Loucy (cell line): ENCODE measurements at regions not wholly inside any gene's neighbourhood (a gene's known extent, or its start where the extent isn't known, plus 50 kb on each side); places are given as distances from the start of the nearest gene placed in this dataset.

Experiments
- H2AFZ ChIP-seq: fragments of 200-600 bp; sonication (generic); 2 replicates; pipeline ENCODE4 v1.6.0; 2016; ENCODE audit warnings: antibody characterized with exemption, mild to moderate bottlenecking, low read length, moderate library complexity
- H3F3A ChIP-seq: fragments of 200-600 bp; 2 replicates; pipeline ENCODE4 v1.6.0; 2016; ENCODE audit warnings: antibody characterized with exemption, low read depth, mild to moderate bottlenecking
- H3K27me3 ChIP-seq: fragments of 200-600 bp; sonication (generic); 2 replicates; pipeline ENCODE4 v1.6.1; 2014; ENCODE audit warnings: low read length, mild to moderate bottlenecking; ENCODE audit not compliant: insufficient read depth, poor library complexity, severe bottlenecking
- H3K36me3 ChIP-seq: fragments of 200-600 bp; sonication (generic); 2 replicates; pipeline ENCODE4 v1.6.1; 2016; ENCODE audit warnings: low read length; ENCODE audit not compliant: insufficient read depth
- H3K4me1 ChIP-seq: fragments of 200-600 bp; sonication (generic); 2 replicates; pipeline ENCODE4 v1.5.1; 2014; ENCODE audit warnings: low read length, mild to moderate bottlenecking; ENCODE audit not compliant: insufficient read depth, poor library complexity, severe bottlenecking
- H3K4me2 ChIP-seq: fragments of 200-600 bp; sonication (generic); 2 replicates; pipeline ENCODE4 v1.6.0; 2014; ENCODE audit warnings: antibody characterized with exemption, low read length, low read depth, mild to moderate bottlenecking; ENCODE audit not compliant: poor library complexity, severe bottlenecking
- H3K4me3 ChIP-seq: fragments of 200-600 bp; sonication (generic); 2 replicates; pipeline ENCODE4 v1.5.1; 2014; ENCODE audit warnings: low read length, mild to moderate bottlenecking, mixed read lengths; ENCODE audit not compliant: poor library complexity, severe bottlenecking
- H3K79me2 ChIP-seq: fragments of 200-600 bp; sonication (generic); 2 replicates; pipeline ENCODE4 v1.6.1; 2014; ENCODE audit warnings: low read length; ENCODE audit not compliant: insufficient read depth
- H3K9ac ChIP-seq: fragments of 200-600 bp; sonication (generic); 2 replicates; pipeline ENCODE4 v1.6.0; 2014; ENCODE audit warnings: mild to moderate bottlenecking, low read depth, low read length, moderate library complexity; ENCODE audit not compliant: poor library complexity, severe bottlenecking
- H3K9me2 ChIP-seq: fragments of 200-600 bp; sonication (generic); replicated peaks from 2 replicates; pipeline ENCODE4 v1.6.1; 2016; ENCODE audit warnings: low read depth, low read length, mixed read lengths
- H3K9me3 ChIP-seq: fragments of 200-600 bp; sonication (generic); 2 replicates; pipeline ENCODE4 v1.6.1; 2014; ENCODE audit warnings: mild to moderate bottlenecking, antibody characterized with exemption, low read length, low read depth; ENCODE audit not compliant: insufficient read depth
- H4K20me1 ChIP-seq: fragments of 200-600 bp; sonication (generic); 2 replicates; pipeline ENCODE4 v1.6.0; 2014; ENCODE audit warnings: antibody characterized with exemption, low read length, mild to moderate bottlenecking; ENCODE audit not compliant: insufficient read depth, poor library complexity, severe bottlenecking
- EZH2phosphoT487 ChIP-seq: fragments of 200-600 bp; IDR thresholded peaks from 2 replicates; pipeline ENCODE4 v1.6.1; 2018; ENCODE audit warnings: antibody characterized with exemption, mild to moderate bottlenecking, moderate library complexity, borderline replicate concordance
- TF ChIP-seq, protein P1 (sequence below): fragments of 200-600 bp; sonication (generic); conservative IDR thresholded peaks from 2 replicates; pipeline ENCODE4 v1.5.1; 2014; ENCODE audit warnings: mild to moderate bottlenecking, antibody characterized with exemption, low read length

- no peaks in the 10 kb centered on the region for H4K20me1 ChIP-seq
- H3K9ac ChIP-seq = no peak overlapping the region
- H3F3A ChIP-seq = no peaks in the 10 kb centered on the region
- no peak overlapping the region for H3K4me2 ChIP-seq
- no peak overlapping the region for H3K4me3 ChIP-seq
- H3K9me3 ChIP-seq = no peaks in the 10 kb centered on the region
- H3K79me2 ChIP-seq = no peaks in the 10 kb centered on the region
- no peaks in the 10 kb centered on the region for H3K4me1 ChIP-seq
- TF ChIP-seq, protein P1, sequence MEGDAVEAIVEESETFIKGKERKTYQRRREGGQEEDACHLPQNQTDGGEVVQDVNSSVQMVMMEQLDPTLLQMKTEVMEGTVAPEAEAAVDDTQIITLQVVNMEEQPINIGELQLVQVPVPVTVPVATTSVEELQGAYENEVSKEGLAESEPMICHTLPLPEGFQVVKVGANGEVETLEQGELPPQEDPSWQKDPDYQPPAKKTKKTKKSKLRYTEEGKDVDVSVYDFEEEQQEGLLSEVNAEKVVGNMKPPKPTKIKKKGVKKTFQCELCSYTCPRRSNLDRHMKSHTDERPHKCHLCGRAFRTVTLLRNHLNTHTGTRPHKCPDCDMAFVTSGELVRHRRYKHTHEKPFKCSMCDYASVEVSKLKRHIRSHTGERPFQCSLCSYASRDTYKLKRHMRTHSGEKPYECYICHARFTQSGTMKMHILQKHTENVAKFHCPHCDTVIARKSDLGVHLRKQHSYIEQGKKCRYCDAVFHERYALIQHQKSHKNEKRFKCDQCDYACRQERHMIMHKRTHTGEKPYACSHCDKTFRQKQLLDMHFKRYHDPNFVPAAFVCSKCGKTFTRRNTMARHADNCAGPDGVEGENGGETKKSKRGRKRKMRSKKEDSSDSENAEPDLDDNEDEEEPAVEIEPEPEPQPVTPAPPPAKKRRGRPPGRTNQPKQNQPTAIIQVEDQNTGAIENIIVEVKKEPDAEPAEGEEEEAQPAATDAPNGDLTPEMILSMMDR = no peak
- TF ChIP-seq EZH2phosphoT487 = no peak
- peaks cover 18% of the 10 kb centered on the region; the same call in 1 of the 2 replicates for H3K36me3 ChIP-seq
- no peak overlapping the region for H2AFZ ChIP-seq
- H3K9me2 ChIP-seq = no peaks in the 10 kb centered on the region
- no peaks in the 10 kb centered on the region for H3K27me3 ChIP-seq
Measured at GRCh38 chr6:144845186-144845585, 560.1 kb downstream of the UTRN start.

GRCh38 chr6:144847916-144848315 is 562.8 kb downstream of the UTRN start:
- Histone ChIP-seq H3K27me3 (no peaks in the 10 kb centered on the region), H3K9ac (no peak overlapping the region), H3K9me3 (no peaks in the 10 kb centered on the region), H3F3A (no peaks in the 10 kb centered on the region), H3K36me3 (peaks cover 10% of the 10 kb centered on the region; the same call in 1 of the 2 replicates), H3K4me2 (no peak overlapping the region), H2AFZ (no peak overlapping the region), H3K4me1 (no peaks in the 10 kb centered on the region), H3K79me2 (no peaks in the 10 kb centered on the region), H3K9me2 (no peaks in the 10 kb centered on the region), H4K20me1 (no peaks in the 10 kb centered on the region), H3K4me3 (no peak overlapping the region)
- TF ChIP-seq EZH2phosphoT487 = no peak
- TF ChIP-seq, protein P1 = no peak

DNA sequence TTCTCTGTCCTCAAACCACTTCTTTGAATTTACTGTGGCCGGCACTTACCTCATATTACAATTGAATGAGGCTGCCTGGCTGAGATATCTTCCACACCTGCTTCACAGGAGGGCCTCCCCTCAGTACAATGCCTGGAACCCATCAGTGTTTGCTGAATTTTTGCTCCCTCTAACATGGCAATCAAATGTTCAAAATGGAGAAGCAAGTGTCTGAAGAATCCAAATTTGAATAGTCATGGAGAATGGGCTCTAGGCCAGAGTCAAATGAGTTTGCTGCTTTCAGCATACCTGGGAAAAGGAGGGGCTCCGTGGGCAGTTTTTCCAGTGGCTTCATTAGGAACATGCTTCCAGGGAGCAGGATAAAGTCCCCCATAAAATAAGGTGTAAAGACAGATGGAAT is 564.8 kb downstream of the UTRN start:
- no peaks in the 10 kb centered on the region for H3K9me2 ChIP-seq
- no peaks in the 10 kb centered on the region for H3K4me1 ChIP-seq
- H3F3A ChIP-seq = no peaks in the 10 kb centered on the region
- no peaks in the 10 kb centered on the region for H3K27me3 ChIP-seq
- H3K9me3 ChIP-seq = no peaks in the 10 kb centered on the region
- H3K9ac ChIP-seq = no peak overlapping the region
- TF ChIP-seq, protein P1 = no peak
- no peak for TF ChIP-seq EZH2phosphoT487
- H3K4me2 ChIP-seq = no peak overlapping the region
- no peak overlapping the region for H3K4me3 ChIP-seq
- H3K36me3 ChIP-seq = peaks cover 10% of the 10 kb centered on the region; the same call in 1 of the 2 replicates
- H3K79me2 ChIP-seq = no peaks in the 10 kb centered on the region
- H4K20me1 ChIP-seq = no peaks in the 10 kb centered on the region
- H2AFZ ChIP-seq = no peak overlapping the region
